Osteoblast (primary cell): ENCODE measurements at regions not wholly inside any gene's neighbourhood (a gene's known extent, or its start where the extent isn't known, plus 50 kb on each side); places are given as distances from the start of the nearest gene placed in this dataset.
"Not testable (repeated sequence)": the region's sequence is repeated elsewhere in the genome, so short reads cannot be mapped to it uniquely, and the experiment has no call there.

ENCODE experiments used
- DNase-seq: peaks from one replicate; pipeline ENCODE4 v3.0.0; 2011; ENCODE audit warnings: low spot score, mixed read lengths; ENCODE audit not compliant: insufficient read length; ENCODE audit errors: missing footprints
- H2AFZ ChIP-seq: 2 replicates; pipeline ENCODE4 v1.6.0; 2011; ENCODE audit warnings: mild to moderate bottlenecking, low read length
- H3K27ac ChIP-seq: 2 replicates; pipeline ENCODE4 v1.5.1; 2011; ENCODE audit warnings: mild to moderate bottlenecking, low read depth, low read length, moderate library complexity
- H3K27me3 ChIP-seq: 2 replicates; pipeline ENCODE4 v1.6.0; 2012; ENCODE audit warnings: mild to moderate bottlenecking, control low read depth, inconsistent platforms, low read length, moderate library complexity; ENCODE audit not compliant: insufficient read depth
- H3K36me3 ChIP-seq: 2 replicates; pipeline ENCODE4 v1.5.1; 2011; ENCODE audit warnings: mild to moderate bottlenecking, low read length, control low read depth, moderate library complexity; ENCODE audit not compliant: insufficient read depth
- H3K4me1 ChIP-seq: 2 replicates; pipeline ENCODE4 v1.5.1; 2011; ENCODE audit warnings: mild to moderate bottlenecking, low read length, control low read depth, moderate library complexity; ENCODE audit not compliant: insufficient read depth
- H3K4me2 ChIP-seq: 2 replicates; pipeline ENCODE4 v1.6.0; 2011; ENCODE audit warnings: mild to moderate bottlenecking, low read length; ENCODE audit not compliant: insufficient read depth
- H3K4me3 ChIP-seq: fragments of 200-600 bp; sonication (generic); 3 replicates; pipeline ENCODE4 v1.5.1; 2012; ENCODE audit warnings: mild to moderate bottlenecking, low read length, inconsistent platforms; ENCODE audit not compliant: insufficient read depth
- H3K79me2 ChIP-seq: 2 replicates; pipeline ENCODE4 v1.6.0; 2012; ENCODE audit warnings: mild to moderate bottlenecking, low read length, control low read depth, inconsistent platforms; ENCODE audit not compliant: insufficient read depth
- H3K9me3 ChIP-seq: 2 replicates; pipeline ENCODE4 v1.5.1; 2011; ENCODE audit warnings: low read depth, low read length, control low read depth
- H4K20me1 ChIP-seq: 2 replicates; pipeline ENCODE4 v1.6.0; 2012; ENCODE audit warnings: mild to moderate bottlenecking, low read length, control low read depth; ENCODE audit not compliant: insufficient read depth
- CTCF ChIP-seq: IDR thresholded peaks from 2 replicates; pipeline ENCODE4 v1.5.1; 2011; ENCODE audit warnings: mild to moderate bottlenecking, low read depth, low read length, moderate library complexity; ENCODE audit errors: extremely low read depth

- no peaks in the 10 kb centered on the region for H3K36me3 ChIP-seq
- no peak for DNase-seq
- H3K4me1 ChIP-seq = peaks cover 12% of the 10 kb centered on the region
- TF ChIP-seq CTCF = no peak
- no peaks in the 10 kb centered on the region for H3K27me3 ChIP-seq
- no peak overlapping the region for H3K4me3 ChIP-seq
- H3K9me3 ChIP-seq = no peaks in the 10 kb centered on the region
- no peak overlapping the region for H3K4me2 ChIP-seq
- no peak overlapping the region for H3K27ac ChIP-seq
- no peak overlapping the region for H2AFZ ChIP-seq
- no peaks in the 10 kb centered on the region for H4K20me1 ChIP-seq
- H3K79me2 ChIP-seq = no peaks in the 10 kb centered on the region
Observed at GRCh38 chr2:179331061-179331460, 66.4 kb upstream of the SESTD1 start.

GRCh38 chr2:179322289-179322688 lies 57.7 kb upstream of the SESTD1 start:
- Histone ChIP-seq H2AFZ (no peak overlapping the region), H3K27me3 (no peaks in the 10 kb centered on the region), H3K4me1 (no peaks in the 10 kb centered on the region), H3K79me2 (no peaks in the 10 kb centered on the region), H3K27ac (no peak overlapping the region), H3K4me3 (no peak overlapping the region), H3K36me3 (no peaks in the 10 kb centered on the region), H3K9me3 (no peaks in the 10 kb centered on the region), H4K20me1 (no peaks in the 10 kb centered on the region), H3K4me2 (no peak overlapping the region)
- DNase-seq = no peak
- no peak for TF ChIP-seq CTCF

- not testable (repeated sequence) for H3K27ac ChIP-seq, H3K27me3 ChIP-seq, H4K20me1 ChIP-seq, H3K4me1 ChIP-seq, H2AFZ ChIP-seq, H3K4me2 ChIP-seq, H3K79me2 ChIP-seq, H3K4me3 ChIP-seq, H3K9me3 ChIP-seq, H3K36me3 ChIP-seq, DNase-seq
Observed at GRCh38 chr2:179321034-179321433, 56.4 kb upstream of the SESTD1 start.

- not testable (repeated sequence) for H3K27ac ChIP-seq, H3K4me1 ChIP-seq, H3K27me3 ChIP-seq, H3K36me3 ChIP-seq, H2AFZ ChIP-seq, H3K79me2 ChIP-seq, DNase-seq, H3K4me2 ChIP-seq, H3K4me3 ChIP-seq, H4K20me1 ChIP-seq, H3K9me3 ChIP-seq
Observed at GRCh38 chr2:179314729-179315128, 50.1 kb upstream of the SESTD1 start.
